GM18951 (cell line): ENCODE measurements at regions not wholly inside any gene's neighbourhood (a gene's known extent, or its start where the extent isn't known, plus 50 kb on each side); places are given as distances from the start of the nearest gene placed in this dataset.
"Not testable (repeated sequence)": the region's sequence is repeated elsewhere in the genome, so short reads cannot be mapped to it uniquely, and the experiment has no call there.

Experiments used
- in situ Hi-C: fragments of 300-500 bp; cut with MboI; formaldehyde crosslinking; loops from one replicate; pipeline ENCODE4 v1.12.0; 2022; ENCODE audit warnings: low sequenced_read_pairs, mixed read lengths, inconsistent platforms; ENCODE audit not compliant: unreplicated experiment

GRCh38 chr20:29570126-29570525 lies 1687.3 kb upstream of the DEFB115 start:
- in situ Hi-C loops = loop anchor here (10.0 kb wide), 1 partner anchor 735 kb away; no protein-coding TSS in a partner anchor

- in situ Hi-C loops = not testable (repeated sequence)
Observed at GRCh38 chr20:29589530-29589929, 1667.9 kb upstream of the DEFB115 start.

GRCh38 chr20:29604163-29604562 lies 1653.3 kb upstream of the DEFB115 start:
- in situ Hi-C loops = not testable (repeated sequence)

- in situ Hi-C loops = not testable (repeated sequence)
Observed at GRCh38 chr20:29606171-29606570, 1651.3 kb upstream of the DEFB115 start.

- in situ Hi-C loops = not testable (repeated sequence)
Observed at GRCh38 chr20:29629395-29629794, 1628.1 kb upstream of the DEFB115 start.
